ENCODE measurements at regions not wholly inside any gene's neighbourhood (a gene's known extent, or its start where the extent isn't known, plus 50 kb on each side); places are given as distances from the start of the nearest gene placed in this dataset.

DNA sequence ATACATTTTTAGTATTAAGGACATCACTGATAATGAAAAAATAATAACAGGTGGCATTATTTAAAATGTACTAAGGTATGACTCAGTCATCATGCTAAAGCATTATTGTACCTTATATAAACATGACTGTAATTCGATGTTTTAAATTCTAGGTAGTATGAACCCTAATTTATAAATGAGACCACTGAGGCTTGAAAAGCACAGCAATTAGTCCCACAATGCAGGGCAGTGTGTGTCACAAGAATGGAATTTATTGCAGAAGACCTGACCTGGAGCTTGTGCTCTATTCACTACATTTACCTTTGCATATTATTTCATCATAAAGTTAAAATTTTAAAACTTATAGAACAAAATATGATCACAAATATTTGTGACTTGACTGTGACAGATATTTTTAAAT, 358.5 kb upstream of the DSEL start:
- DNase-seq (ENCODE audit: insufficient read length, low spot score), result no peak
- TF ChIP-seq, protein P1, sequence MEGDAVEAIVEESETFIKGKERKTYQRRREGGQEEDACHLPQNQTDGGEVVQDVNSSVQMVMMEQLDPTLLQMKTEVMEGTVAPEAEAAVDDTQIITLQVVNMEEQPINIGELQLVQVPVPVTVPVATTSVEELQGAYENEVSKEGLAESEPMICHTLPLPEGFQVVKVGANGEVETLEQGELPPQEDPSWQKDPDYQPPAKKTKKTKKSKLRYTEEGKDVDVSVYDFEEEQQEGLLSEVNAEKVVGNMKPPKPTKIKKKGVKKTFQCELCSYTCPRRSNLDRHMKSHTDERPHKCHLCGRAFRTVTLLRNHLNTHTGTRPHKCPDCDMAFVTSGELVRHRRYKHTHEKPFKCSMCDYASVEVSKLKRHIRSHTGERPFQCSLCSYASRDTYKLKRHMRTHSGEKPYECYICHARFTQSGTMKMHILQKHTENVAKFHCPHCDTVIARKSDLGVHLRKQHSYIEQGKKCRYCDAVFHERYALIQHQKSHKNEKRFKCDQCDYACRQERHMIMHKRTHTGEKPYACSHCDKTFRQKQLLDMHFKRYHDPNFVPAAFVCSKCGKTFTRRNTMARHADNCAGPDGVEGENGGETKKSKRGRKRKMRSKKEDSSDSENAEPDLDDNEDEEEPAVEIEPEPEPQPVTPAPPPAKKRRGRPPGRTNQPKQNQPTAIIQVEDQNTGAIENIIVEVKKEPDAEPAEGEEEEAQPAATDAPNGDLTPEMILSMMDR (IDR thresholded peaks at IDR 0.05; ENCODE audit: insufficient read depth, missing control alignments), result no peak
- FAIRE-seq, result no peak

- DNase-seq (ENCODE audit: insufficient read length, low spot score) (no peak), FAIRE-seq (no peak)
- TF ChIP-seq, protein P1 (IDR thresholded peaks at IDR 0.05; ENCODE audit: insufficient read depth, missing control alignments), result no peak
These were observed 348.9 kb upstream of the DSEL start for GRCh38 chr18:67865400-67865799.

GRCh38 chr18:67864677-67865340, 348.3 kb upstream of the DSEL start:
- TF ChIP-seq, protein P1 (IDR thresholded peaks at IDR 0.05; ENCODE audit: insufficient read depth, missing control alignments), result no peak
- DNase-seq (ENCODE audit: insufficient read length, low spot score) (no peak), FAIRE-seq (no peak)

DNA sequence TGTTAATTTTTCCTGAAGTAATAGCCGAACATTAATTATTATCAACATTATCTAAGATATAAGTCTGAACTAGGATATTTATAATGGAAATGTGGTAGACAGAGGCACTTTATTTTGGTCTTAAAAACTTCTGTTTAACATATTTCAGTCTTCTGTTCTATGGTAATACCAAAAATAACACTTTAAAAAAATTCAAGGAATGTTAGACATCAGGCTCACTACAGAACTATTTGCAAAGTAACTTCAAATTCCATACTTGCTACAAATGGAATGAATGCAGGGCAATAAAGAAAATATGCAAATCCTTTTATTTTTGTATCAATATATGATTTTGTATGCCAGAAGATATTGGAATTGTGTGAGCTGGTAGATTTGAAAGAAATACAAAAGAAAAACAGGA, 345.5 kb upstream of the DSEL start:
- TF ChIP-seq, protein P1 (IDR thresholded peaks at IDR 0.05; ENCODE audit: insufficient read depth, missing control alignments), result no peak
- no peak for FAIRE-seq
- no peak for DNase-seq (ENCODE audit: insufficient read length, low spot score)

DNA sequence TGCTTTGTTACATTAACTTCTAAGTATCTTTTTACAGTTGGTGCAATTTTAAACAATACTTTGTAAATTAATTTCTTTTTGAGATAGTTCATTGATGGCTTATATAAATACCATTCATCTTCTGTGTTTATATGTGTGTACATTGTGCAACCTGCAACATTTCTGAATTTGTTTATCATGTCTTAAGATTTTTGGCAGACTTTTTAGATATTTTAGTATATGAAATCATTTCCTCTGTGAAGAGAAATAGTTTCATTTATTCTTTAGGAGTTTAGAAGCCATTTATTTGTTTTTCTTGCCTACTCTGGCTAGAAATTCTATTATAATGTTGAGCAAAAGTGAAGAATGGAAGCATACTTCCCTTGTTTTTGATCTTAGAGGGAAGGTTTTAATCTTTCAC, 337.8 kb upstream of the DSEL start:
- TF ChIP-seq, protein P1 (IDR thresholded peaks at IDR 0.05; ENCODE audit: insufficient read depth, missing control alignments), result no peak
- DNase-seq (ENCODE audit: insufficient read length, low spot score) (no peak), FAIRE-seq (no peak)

DNA sequence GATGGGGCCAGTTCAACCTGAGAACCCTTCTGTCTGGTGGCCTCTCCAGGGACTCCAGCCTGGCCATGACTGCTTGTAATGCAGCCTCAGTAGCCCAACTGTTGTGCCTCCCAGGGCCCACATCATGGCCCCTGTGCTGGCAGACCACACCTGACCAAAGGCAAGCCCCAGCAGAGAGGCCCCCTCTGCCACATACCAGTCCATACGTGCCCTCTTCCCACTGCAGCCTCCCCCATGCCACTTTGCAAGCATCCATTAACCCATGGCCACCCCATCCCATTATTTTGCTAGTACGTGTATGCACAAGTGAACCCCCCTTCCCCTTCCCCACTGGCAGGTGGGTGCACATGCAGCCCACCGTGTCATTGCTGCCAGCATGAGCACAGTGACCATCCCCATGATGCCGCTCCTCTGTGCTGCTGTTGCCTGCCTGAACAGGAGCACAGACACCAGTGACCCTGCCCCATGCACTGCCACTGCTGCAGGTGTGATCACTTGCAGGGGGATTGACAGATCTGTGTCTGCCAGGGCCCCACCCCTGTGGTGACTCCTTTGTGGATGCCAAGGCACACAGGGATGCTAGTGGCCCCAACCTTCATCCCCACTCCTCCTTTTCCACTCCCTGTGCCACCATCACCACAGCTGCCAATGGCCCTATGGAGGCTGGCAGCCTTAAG, 330.0 kb upstream of the DSEL start:
- TF ChIP-seq, protein P1 (IDR thresholded peaks at IDR 0.05; ENCODE audit: insufficient read depth, missing control alignments), result no peak
- no peak for FAIRE-seq
- no peak for DNase-seq (ENCODE audit: insufficient read length, low spot score)

DNA sequence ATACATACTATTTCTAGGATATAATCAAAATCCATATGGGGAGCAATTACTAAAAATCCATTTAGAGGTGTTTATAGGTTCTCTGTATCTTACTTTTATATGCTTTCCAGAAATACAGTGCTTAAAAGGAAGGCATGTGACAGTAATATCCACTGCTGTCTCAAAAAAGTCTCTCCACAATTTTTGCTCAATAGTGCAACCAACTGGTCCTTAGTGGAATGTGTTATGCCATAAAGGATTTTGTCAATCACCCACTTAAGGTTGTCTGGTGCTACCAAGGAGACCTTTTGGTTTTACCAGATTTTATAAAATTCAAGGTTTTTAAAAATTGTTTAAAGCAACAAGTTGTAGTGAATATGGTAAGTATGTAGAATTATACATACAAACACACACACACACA, 328.5 kb upstream of the DSEL start:
- DNase-seq (ENCODE audit: insufficient read length, low spot score) (no peak), FAIRE-seq (no peak)
- TF ChIP-seq, protein P1 (IDR thresholded peaks at IDR 0.05; ENCODE audit: insufficient read depth, missing control alignments), result no peak

Measured in D721Med (cell line).